GM12878 (cell line): ENCODE measurements at regions not wholly inside any gene's neighbourhood (a gene's known extent, or its start where the extent isn't known, plus 50 kb on each side); places are given as distances from the start of the nearest gene placed in this dataset.

Experiments
- ATAC-seq: fragments of 200-7000 bp; cut with Tn5 transposase; 3 replicates; pipeline ENCODE4 v1.9.1; 2020; ENCODE audit warnings: mild to moderate bottlenecking, moderate library complexity
- BruUV-seq: library from RNA; stranded (reverse); fragments of 400-500 nt; replicated peaks from 2 replicates; lab custom pipeline; 2021; lab: Mats Ljungman, UMichigan
- CTCF ChIA-PET: fragments of 300-600 bp; sonication (Branson Sonifier 250); formaldehyde crosslinking; extraction: SDS; loops from one replicate; lab custom pipeline; 2021; ENCODE audit warnings: inconsistent platforms; lab: Yijun Ruan, JAX
- POLR2A ChIA-PET: fragments of 350-600 bp; formaldehyde crosslinking; extraction: SDS; loops from one replicate; lab custom pipeline; 2021; ENCODE audit warnings: inconsistent platforms; lab: Charles Lee
- RAD21 ChIA-PET: fragments of 300-600 bp; sonication (Branson Sonifier 250); formaldehyde crosslinking; loops from one replicate; lab custom pipeline; 2023; ENCODE audit warnings: antibody characterized with exemption; ENCODE audit not compliant: unreplicated experiment; lab: Charles Lee
- SMC1A ChIA-PET: fragments of 300-600 bp; sonication (Branson Sonifier 250); formaldehyde crosslinking; loops from one replicate; lab custom pipeline; 2023; ENCODE audit not compliant: unreplicated experiment, uncharacterized antibody; lab: Charles Lee
- DNase-seq: peaks from one replicate; pipeline ENCODE4 v3.0.0-alpha.2; 2011; ENCODE audit warnings: low read depth, low spot score
- FAIRE-seq: peaks from 3 replicates; lab custom pipeline; 2011; peaks lifted over from hg19 to GRCh38; lab: Jason Lieb, UNC
- H2AFZ ChIP-seq: 2 replicates; pipeline ENCODE4 v1.6.0; 2011; ENCODE audit warnings: low read depth, low read length, control low read depth; ENCODE audit not compliant: control insufficient read depth
- H3K27ac ChIP-seq: 2 replicates; pipeline ENCODE4 v1.5.1; 2011; ENCODE audit warnings: control low read depth; ENCODE audit not compliant: control insufficient read depth, insufficient read depth
- H3K27me3 ChIP-seq, 2 experiments: replicated peaks in 1 of 2; 2 replicates each; pipeline versions ENCODE4 v1.6.0 to v1.6.1; 2011; ENCODE audit warnings: low read length in 1 of 2; ENCODE audit not compliant: control insufficient read depth in 2 of 2, insufficient read depth in 2 of 2
- H3K36me3 ChIP-seq, 2 experiments: 2 replicates each; pipeline ENCODE4 v1.5.1; 2011; ENCODE audit warnings: low read length in 1 of 2; ENCODE audit not compliant: control insufficient read depth in 2 of 2, insufficient read depth in 2 of 2
- H3K4me1 ChIP-seq: 2 replicates; pipeline ENCODE4 v1.6.1; 2011; ENCODE audit warnings: mild to moderate bottlenecking, low read length, moderate library complexity, mixed read lengths; ENCODE audit not compliant: control insufficient read depth, insufficient read depth
- H3K4me2 ChIP-seq: 2 replicates; pipeline ENCODE4 v1.6.0; 2011; ENCODE audit warnings: control low read depth; ENCODE audit not compliant: control insufficient read depth, insufficient read depth
- H3K4me3 ChIP-seq: fragments of 200-600 bp; sonication (generic); 2 replicates; pipeline ENCODE4 v1.5.1; 2016
- H3K79me2 ChIP-seq: 2 replicates; pipeline ENCODE4 v1.6.0; 2011; ENCODE audit warnings: low read length; ENCODE audit not compliant: control insufficient read depth, insufficient read depth
- H3K9ac ChIP-seq: 2 replicates; pipeline ENCODE4 v1.8.0; 2011; ENCODE audit warnings: low read length, control low read depth, mixed read lengths; ENCODE audit not compliant: control insufficient read depth, insufficient read depth
- H3K9me3 ChIP-seq: replicated peaks from 3 replicates; pipeline ENCODE4 v1.5.1; 2011; ENCODE audit warnings: mild to moderate bottlenecking, low read length; ENCODE audit not compliant: control insufficient read depth, insufficient read depth
- H4K20me1 ChIP-seq: 2 replicates; pipeline ENCODE4 v1.6.0; 2011; ENCODE audit not compliant: control insufficient read depth, insufficient read depth
- CHD2 ChIP-seq: IDR thresholded peaks from 2 replicates; pipeline ENCODE4 v1.6.1; 2011; ENCODE audit warnings: low read depth, low read length, improper control_type of control experiment, borderline replicate concordance
- FOXK2 ChIP-seq: fragments of 450-650 bp; IDR thresholded peaks from 2 replicates; pipeline ENCODE4 v1.6.1; 2017; ENCODE audit warnings: mild to moderate bottlenecking, moderate library complexity
- KDM1A ChIP-seq: fragments of 200-600 bp; sonication (generic); IDR thresholded peaks from 2 replicates; pipeline ENCODE4 v1.6.1; 2016; ENCODE audit warnings: borderline replicate concordance
- NFXL1 ChIP-seq: fragments of 450-650 bp; IDR thresholded peaks from 2 replicates; pipeline ENCODE4 v1.6.1; 2017; ENCODE audit warnings: antibody characterized with exemption, mild to moderate bottlenecking, borderline replicate concordance
- RAD21 ChIP-seq: IDR thresholded peaks from 2 replicates; pipeline ENCODE4 v1.6.1; 2011; ENCODE audit warnings: mild to moderate bottlenecking, low read depth, low read length, moderate library complexity; ENCODE audit not compliant: insufficient read depth
- RBBP5 ChIP-seq: fragments of 200-600 bp; sonication (generic); conservative IDR thresholded peaks from 2 replicates; pipeline ENCODE4 v1.6.1; 2016
- SMC3 ChIP-seq: IDR thresholded peaks from 2 replicates; pipeline ENCODE4 v1.6.1; 2011; ENCODE audit warnings: low read length, improper control_type of control experiment, borderline replicate concordance
- SRF ChIP-seq, 2 experiments: IDR thresholded peaks; 2 replicates each; pipeline ENCODE4 v1.6.1; 2011; ENCODE audit warnings: low read depth in 2 of 2, low read length in 2 of 2, mild to moderate bottlenecking in 1 of 2, moderate library complexity in 1 of 2
- TCF7 ChIP-seq: IDR thresholded peaks from 2 replicates; pipeline ENCODE4 v1.6.1; 2014; ENCODE audit warnings: antibody characterized with exemption, borderline replicate concordance
- YY1 ChIP-seq: IDR thresholded peaks from 2 replicates; pipeline ENCODE4 v1.6.1; 2011; ENCODE audit warnings: low read depth, mild to moderate bottlenecking, low read length
- ZSCAN29 ChIP-seq: fragments of 450-650 bp; IDR thresholded peaks from 2 replicates; pipeline ENCODE4 v1.6.1; 2017; ENCODE audit warnings: mild to moderate bottlenecking, moderate library complexity
- WGBS: methylation state at CpG from one replicate; pipeline ENCODE4 v1.1.6; 2016; ENCODE audit warnings: low lambda C conversion rate; ENCODE audit not compliant: insufficient replicate concordance, insufficient coverage; ENCODE audit errors: missing lambda C conversion rate; 5-methylcytosine and 5-hydroxymethylcytosine counted together
- in situ Hi-C: fragments of 300-500 bp; cut with MboI; formaldehyde crosslinking; loops from 9 replicates; pipeline ENCODE4 v1.14.3; 2018; ENCODE audit warnings: mixed read lengths
- intact Hi-C: fragments of 100-400 bp; cut with micrococcal nuclease; formaldehyde crosslinking; loops from one replicate; pipeline ENCODE4 v1.14.2; 2022; ENCODE audit not compliant: unreplicated experiment
- TF ChIP-seq, protein P1 (sequence below): fragments of 450-650 bp; IDR thresholded peaks from 2 replicates; pipeline ENCODE4 v1.6.1; 2016; ENCODE audit warnings: mild to moderate bottlenecking
- TF ChIP-seq, protein P2 (sequence below): IDR thresholded peaks from 2 replicates; pipeline ENCODE4 v1.6.1; 2012; ENCODE audit warnings: improper control_type of control experiment, low read depth, low read length; ENCODE audit not compliant: insufficient replicate concordance

DNA sequence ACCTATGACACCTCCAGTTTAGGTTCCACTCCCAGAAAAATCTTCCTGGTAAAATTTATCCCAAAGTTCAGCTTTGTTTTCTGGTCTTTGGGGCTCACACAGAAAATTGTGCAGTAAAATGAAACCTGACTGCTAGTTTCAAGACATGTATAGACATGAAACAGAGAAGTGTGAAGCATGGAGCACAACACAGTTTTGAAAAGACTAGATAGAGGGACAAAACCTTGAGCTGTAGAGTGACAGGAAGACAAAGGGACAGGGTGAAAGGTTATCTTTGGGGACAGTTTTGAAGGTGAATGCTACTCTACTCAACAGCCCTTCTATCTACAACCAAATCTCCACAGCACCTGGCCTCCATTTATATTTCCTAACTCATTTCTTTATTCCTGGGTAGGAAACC lies 352.6 kb downstream of the RBM43 start:
- H3K4me1 ChIP-seq, result no peaks in the 10 kb centered on the region; the same call in 1 of the 2 replicates
- TF ChIP-seq SRF (IDR thresholded peaks at IDR 0.05; ENCODE audit: low read depth in 2 of 2, low read length in 2 of 2) (no peak), TCF7 (no peak)
- TF ChIP-seq, protein P1, sequence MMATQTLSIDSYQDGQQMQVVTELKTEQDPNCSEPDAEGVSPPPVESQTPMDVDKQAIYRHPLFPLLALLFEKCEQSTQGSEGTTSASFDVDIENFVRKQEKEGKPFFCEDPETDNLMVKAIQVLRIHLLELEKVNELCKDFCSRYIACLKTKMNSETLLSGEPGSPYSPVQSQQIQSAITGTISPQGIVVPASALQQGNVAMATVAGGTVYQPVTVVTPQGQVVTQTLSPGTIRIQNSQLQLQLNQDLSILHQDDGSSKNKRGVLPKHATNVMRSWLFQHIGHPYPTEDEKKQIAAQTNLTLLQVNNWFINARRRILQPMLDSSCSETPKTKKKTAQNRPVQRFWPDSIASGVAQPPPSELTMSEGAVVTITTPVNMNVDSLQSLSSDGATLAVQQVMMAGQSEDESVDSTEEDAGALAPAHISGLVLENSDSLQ, result 0 out of 2 replicates have a peak, but pooled peaks have one; percentile 24
- TF ChIP-seq, all 136 proteins: peak for 1
- H4K20me1 ChIP-seq, result no peaks in the 10 kb centered on the region
- no TSS peak for BruUV-seq
- H3K79me2 ChIP-seq, result no peaks in the 10 kb centered on the region
- SMC1A ChIA-PET, result interaction anchor here (1.2 to 1.6 kb wide), 2 partner anchors 14 to 330 kb away, joined by 3 to 10 read pairs; no protein-coding TSS in a partner anchor
- no peak overlapping the region for H3K27ac ChIP-seq
- intact Hi-C loops, result no loop called here
- no peaks in the 10 kb centered on the region for H3K36me3 ChIP-seq
- no peaks in the 10 kb centered on the region for H3K27me3 ChIP-seq
- H2AFZ ChIP-seq, result peak overlapping the region; percentile 44
- in situ Hi-C loops, result no loop called here
- H3K4me2 ChIP-seq, result no peak overlapping the region
- RAD21 ChIA-PET, result no interaction called here
- no peaks in the 10 kb centered on the region; the same call in 1 of the 3 replicates for H3K9me3 ChIP-seq
- no peak overlapping the region for H3K9ac ChIP-seq
- FAIRE-seq (no peak), ATAC-seq (peak; percentile 40), DNase-seq (no peak)
- H3K4me3 ChIP-seq, result no peak overlapping the region
- CTCF ChIA-PET, result interaction anchor here (1.0 to 1.2 kb wide), 2 partner anchors 17 to 330 kb away, joined by 3 to 4 read pairs; no protein-coding TSS in a partner anchor
- POLR2A ChIA-PET, result no interaction called here

DNA sequence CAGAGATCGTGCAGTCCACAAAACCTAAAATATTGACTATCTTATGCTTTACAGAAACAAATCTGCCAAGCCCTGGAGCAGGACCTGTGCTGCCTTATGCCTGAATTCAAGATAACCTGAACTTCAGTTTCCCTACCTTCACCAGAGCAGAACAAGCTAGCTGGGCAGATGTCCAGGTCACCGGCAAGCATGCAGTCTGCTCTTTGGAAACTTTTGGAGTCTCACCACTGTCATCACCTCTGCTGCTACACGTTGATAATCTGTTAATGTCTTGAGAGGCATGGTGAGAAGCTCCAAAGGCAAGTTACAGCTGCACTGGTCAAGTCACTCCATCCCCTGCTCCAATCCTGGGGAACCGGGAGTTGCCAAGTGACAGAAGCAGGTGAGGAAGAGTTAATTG lies 354.2 kb downstream of the RBM43 start:
- H2AFZ ChIP-seq, result no peak overlapping the region
- no peaks in the 10 kb centered on the region for H3K27me3 ChIP-seq
- no peaks in the 10 kb centered on the region; the same call in 1 of the 3 replicates for H3K9me3 ChIP-seq
- no peaks in the 10 kb centered on the region for H3K79me2 ChIP-seq
- DNase-seq (no peak), ATAC-seq (no peak), FAIRE-seq (no peak)
- ChIA-PET POLR2A (no interaction called here), SMC1A (interaction anchor here (1.6 kb wide), 1 partner anchor 12 kb away, joined by 10 read pairs; no protein-coding TSS in a partner anchor), CTCF (no interaction called here), RAD21 (no interaction called here)
- H3K4me3 ChIP-seq, result no peak overlapping the region
- in situ Hi-C loops (no loop called here), intact Hi-C loops (no loop called here)
- no peak overlapping the region for H3K4me2 ChIP-seq
- no peaks in the 10 kb centered on the region; the same call in 1 of the 2 replicates for H3K4me1 ChIP-seq
- no peaks in the 10 kb centered on the region for H3K36me3 ChIP-seq
- 37% methylated on average over 4 of the region's 4 CpGs for WGBS
- BruUV-seq, result no TSS peak
- no peak overlapping the region for H3K9ac ChIP-seq
- no peaks in the 10 kb centered on the region for H4K20me1 ChIP-seq
- H3K27ac ChIP-seq, result no peak overlapping the region
- TF ChIP-seq FOXK2 (no peak), KDM1A (no peak), ZSCAN29 (no peak), RAD21 (no peak), YY1 (no peak), NFXL1 (no peak), CHD2 (no peak), SMC3 (no peak), RBBP5 (no peak)
- TF ChIP-seq, protein P2, sequence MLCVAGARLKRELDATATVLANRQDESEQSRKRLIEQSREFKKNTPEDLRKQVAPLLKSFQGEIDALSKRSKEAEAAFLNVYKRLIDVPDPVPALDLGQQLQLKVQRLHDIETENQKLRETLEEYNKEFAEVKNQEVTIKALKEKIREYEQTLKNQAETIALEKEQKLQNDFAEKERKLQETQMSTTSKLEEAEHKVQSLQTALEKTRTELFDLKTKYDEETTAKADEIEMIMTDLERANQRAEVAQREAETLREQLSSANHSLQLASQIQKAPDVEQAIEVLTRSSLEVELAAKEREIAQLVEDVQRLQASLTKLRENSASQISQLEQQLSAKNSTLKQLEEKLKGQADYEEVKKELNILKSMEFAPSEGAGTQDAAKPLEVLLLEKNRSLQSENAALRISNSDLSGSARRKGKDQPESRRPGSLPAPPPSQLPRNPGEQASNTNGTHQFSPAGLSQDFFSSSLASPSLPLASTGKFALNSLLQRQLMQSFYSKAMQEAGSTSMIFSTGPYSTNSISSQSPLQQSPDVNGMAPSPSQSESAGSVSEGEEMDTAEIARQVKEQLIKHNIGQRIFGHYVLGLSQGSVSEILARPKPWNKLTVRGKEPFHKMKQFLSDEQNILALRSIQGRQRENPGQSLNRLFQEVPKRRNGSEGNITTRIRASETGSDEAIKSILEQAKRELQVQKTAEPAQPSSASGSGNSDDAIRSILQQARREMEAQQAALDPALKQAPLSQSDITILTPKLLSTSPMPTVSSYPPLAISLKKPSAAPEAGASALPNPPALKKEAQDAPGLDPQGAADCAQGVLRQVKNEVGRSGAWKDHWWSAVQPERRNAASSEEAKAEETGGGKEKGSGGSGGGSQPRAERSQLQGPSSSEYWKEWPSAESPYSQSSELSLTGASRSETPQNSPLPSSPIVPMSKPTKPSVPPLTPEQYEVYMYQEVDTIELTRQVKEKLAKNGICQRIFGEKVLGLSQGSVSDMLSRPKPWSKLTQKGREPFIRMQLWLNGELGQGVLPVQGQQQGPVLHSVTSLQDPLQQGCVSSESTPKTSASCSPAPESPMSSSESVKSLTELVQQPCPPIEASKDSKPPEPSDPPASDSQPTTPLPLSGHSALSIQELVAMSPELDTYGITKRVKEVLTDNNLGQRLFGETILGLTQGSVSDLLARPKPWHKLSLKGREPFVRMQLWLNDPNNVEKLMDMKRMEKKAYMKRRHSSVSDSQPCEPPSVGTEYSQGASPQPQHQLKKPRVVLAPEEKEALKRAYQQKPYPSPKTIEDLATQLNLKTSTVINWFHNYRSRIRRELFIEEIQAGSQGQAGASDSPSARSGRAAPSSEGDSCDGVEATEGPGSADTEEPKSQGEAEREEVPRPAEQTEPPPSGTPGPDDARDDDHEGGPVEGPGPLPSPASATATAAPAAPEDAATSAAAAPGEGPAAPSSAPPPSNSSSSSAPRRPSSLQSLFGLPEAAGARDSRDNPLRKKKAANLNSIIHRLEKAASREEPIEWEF, result no peak
